RWPE1 (cell line): ENCODE measurements at regions not wholly inside any gene's neighbourhood (a gene's known extent, or its start where the extent isn't known, plus 50 kb on each side); places are given as distances from the start of the nearest gene placed in this dataset.

Experiments
- CTCF ChIA-PET: fragments of 350-600 bp; sonication (Branson Sonifier 250); formaldehyde crosslinking; extraction: SDS; loops from one replicate; lab custom pipeline; 2021; lab: Yijun Ruan, JAX
- POLR2A ChIA-PET: fragments of 400-600 bp; formaldehyde crosslinking; extraction: SDS; loops from one replicate; lab custom pipeline; 2020; ENCODE audit warnings: antibody characterized with exemption; ENCODE audit not compliant: low non-redundant PET; lab: Yijun Ruan, JAX
- DNase-seq: peaks from one replicate; pipeline ENCODE4 v3.0.0; 2012; ENCODE audit warnings: low spot score
- H3K27ac ChIP-seq: fragments of 450-650 bp; 2 replicates; pipeline ENCODE4 v1.5.1; 2017
- TF ChIP-seq, protein P1 (sequence below): fragments of 450-650 bp; conservative IDR thresholded peaks from 2 replicates; pipeline ENCODE4 v1.5.1; 2017; ENCODE audit warnings: low read depth, mild to moderate bottlenecking

DNA sequence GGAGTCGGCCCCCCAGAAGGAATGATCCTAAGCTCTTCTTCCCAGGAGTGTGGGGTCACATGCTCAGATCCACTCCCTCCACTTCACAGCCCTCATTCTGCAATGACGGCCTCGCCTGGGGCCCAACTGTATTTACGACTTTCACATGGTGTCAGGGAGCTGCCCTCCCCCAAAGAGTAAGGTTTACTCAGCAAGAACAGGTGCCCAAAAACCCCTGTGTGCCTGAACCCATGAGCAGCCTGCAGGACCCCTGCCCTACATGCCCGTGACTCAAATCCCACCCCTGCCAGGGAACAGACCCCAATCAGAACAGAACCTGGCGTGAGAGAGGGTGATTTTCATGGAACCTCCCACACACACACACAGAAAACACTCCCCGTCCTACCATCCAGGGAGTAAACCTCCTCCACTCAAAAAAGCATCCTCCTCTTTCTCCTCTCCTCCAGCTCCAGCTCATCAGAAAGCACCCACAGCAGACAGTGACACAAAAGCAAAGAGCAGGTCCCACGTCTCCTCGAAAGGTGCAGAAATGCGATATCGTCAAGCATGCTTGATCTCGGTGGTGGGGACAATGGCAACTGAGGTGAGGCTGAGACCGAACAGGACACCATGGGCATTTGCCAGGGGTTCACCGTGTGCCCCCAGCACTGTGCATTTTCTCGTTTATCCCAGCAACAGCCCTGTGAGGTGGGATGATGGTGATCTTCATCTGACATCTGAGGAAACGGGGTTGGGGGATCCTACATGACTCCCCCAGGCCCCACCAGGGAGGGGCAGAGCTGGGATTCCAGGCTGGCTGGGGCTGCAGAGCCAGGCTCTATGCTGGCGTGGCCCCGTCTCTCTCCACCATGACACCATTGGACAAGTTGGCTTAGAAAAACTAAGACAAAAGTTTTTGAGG, 397.9 kb downstream of the NPHP4 start:
- no peak for DNase-seq
- POLR2A ChIA-PET = interaction anchor here (0.6 kb wide), 1 partner anchor 1965 kb away, joined by 7 read pairs; no protein-coding TSS in a partner anchor
- TF ChIP-seq, protein P1, sequence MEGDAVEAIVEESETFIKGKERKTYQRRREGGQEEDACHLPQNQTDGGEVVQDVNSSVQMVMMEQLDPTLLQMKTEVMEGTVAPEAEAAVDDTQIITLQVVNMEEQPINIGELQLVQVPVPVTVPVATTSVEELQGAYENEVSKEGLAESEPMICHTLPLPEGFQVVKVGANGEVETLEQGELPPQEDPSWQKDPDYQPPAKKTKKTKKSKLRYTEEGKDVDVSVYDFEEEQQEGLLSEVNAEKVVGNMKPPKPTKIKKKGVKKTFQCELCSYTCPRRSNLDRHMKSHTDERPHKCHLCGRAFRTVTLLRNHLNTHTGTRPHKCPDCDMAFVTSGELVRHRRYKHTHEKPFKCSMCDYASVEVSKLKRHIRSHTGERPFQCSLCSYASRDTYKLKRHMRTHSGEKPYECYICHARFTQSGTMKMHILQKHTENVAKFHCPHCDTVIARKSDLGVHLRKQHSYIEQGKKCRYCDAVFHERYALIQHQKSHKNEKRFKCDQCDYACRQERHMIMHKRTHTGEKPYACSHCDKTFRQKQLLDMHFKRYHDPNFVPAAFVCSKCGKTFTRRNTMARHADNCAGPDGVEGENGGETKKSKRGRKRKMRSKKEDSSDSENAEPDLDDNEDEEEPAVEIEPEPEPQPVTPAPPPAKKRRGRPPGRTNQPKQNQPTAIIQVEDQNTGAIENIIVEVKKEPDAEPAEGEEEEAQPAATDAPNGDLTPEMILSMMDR = no peak
- H3K27ac ChIP-seq = no peak overlapping the region
- CTCF ChIA-PET = interaction anchor here (0.7 kb wide), 3 partner anchors 36 to 1889 kb away, joined by 3 to 7 read pairs (median 5); no protein-coding TSS in a partner anchor

- ChIA-PET POLR2A (no interaction called here), CTCF (interaction anchor here (0.7 kb wide), 1 partner anchor 32 kb away, joined by 3 read pairs; no protein-coding TSS in a partner anchor)
- TF ChIP-seq, protein P1 = no peak
- H3K27ac ChIP-seq = no peak overlapping the region
- DNase-seq = no peak
Observed at GRCh38 chr1:5590717-5591116, 401.5 kb downstream of the NPHP4 start.

DNA sequence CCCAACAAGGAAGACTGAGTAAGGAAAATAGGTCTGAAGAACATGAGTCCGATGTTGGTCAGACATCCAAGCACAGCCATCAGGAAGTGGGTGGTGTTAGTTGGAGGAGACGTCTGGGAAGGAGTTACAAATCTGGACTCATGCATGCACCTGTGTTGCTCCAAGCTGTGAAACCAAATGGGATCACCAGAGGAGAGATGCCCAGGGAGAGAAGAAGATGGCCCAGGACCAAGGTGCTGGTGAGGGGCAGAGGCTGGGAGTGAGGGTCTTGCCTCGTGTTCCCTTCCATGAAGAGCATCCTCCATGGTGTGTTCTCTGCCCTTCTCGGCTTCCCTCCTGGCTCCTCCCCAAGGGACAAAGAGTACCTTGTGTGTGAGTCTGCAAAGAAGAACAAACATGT, 405.6 kb downstream of the NPHP4 start:
- ChIA-PET CTCF (no interaction called here), POLR2A (no interaction called here)
- TF ChIP-seq, protein P1 = no peak
- H3K27ac ChIP-seq = no peak overlapping the region
- DNase-seq = no peak

DNA sequence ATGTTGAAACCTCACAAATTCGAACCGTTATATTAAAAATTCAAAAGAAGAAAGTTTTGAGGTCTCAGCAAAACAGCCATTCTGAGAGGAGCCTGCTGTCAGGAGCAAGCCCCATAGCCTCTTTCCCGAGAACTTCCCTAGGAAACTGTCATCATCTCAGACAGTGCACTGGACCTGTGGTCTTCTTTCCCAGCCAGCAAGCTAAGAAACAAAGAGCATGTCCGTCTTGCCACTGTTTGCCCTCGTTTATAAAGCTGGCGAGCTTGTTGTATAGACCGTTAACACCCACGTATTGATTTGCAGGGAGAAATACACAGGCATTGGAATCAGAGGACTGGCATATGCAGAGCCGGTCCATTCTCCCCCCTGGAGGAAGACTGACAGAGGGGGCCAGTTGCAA, 407.0 kb downstream of the NPHP4 start:
- TF ChIP-seq, protein P1 = no peak
- POLR2A ChIA-PET = no interaction called here

GRCh38 chr1:5580926-5581325, 411.3 kb downstream of the NPHP4 start:
- no peak for DNase-seq
- POLR2A ChIA-PET = no interaction called here
- no peak overlapping the region for H3K27ac ChIP-seq
- TF ChIP-seq, protein P1 = no peak
- CTCF ChIA-PET = no interaction called here

More for the DNA sequence above, 407.0 kb downstream of the NPHP4 start:
- CTCF ChIA-PET = no interaction called here
- no peak for DNase-seq
- no peak overlapping the region for H3K27ac ChIP-seq

GRCh38 chr1:5579966-5580365, 412.3 kb downstream of the NPHP4 start:
- POLR2A ChIA-PET = no interaction called here
- no peak for DNase-seq
- CTCF ChIA-PET = no interaction called here
- H3K27ac ChIP-seq = no peak overlapping the region
- TF ChIP-seq, protein P1 = no peak
